GM12878 (cell line): ENCODE measurements at regions not wholly inside any gene's neighbourhood (a gene's known extent, or its start where the extent isn't known, plus 50 kb on each side); places are given as distances from the start of the nearest gene placed in this dataset.

Experiments
- ATAC-seq: fragments of 200-7000 bp; cut with Tn5 transposase; 3 replicates; pipeline ENCODE4 v1.9.1; 2020; ENCODE audit warnings: mild to moderate bottlenecking, moderate library complexity
- BruUV-seq: library from RNA; stranded (reverse); fragments of 400-500 nt; replicated peaks from 2 replicates; lab custom pipeline; 2021; lab: Mats Ljungman, UMichigan
- CTCF ChIA-PET: fragments of 300-600 bp; sonication (Branson Sonifier 250); formaldehyde crosslinking; extraction: SDS; loops from one replicate; lab custom pipeline; 2021; ENCODE audit warnings: inconsistent platforms; lab: Yijun Ruan, JAX
- POLR2A ChIA-PET: fragments of 350-600 bp; formaldehyde crosslinking; extraction: SDS; loops from one replicate; lab custom pipeline; 2021; ENCODE audit warnings: inconsistent platforms; lab: Charles Lee
- RAD21 ChIA-PET: fragments of 300-600 bp; sonication (Branson Sonifier 250); formaldehyde crosslinking; loops from one replicate; lab custom pipeline; 2023; ENCODE audit warnings: antibody characterized with exemption; ENCODE audit not compliant: unreplicated experiment; lab: Charles Lee
- SMC1A ChIA-PET: fragments of 300-600 bp; sonication (Branson Sonifier 250); formaldehyde crosslinking; loops from one replicate; lab custom pipeline; 2023; ENCODE audit not compliant: unreplicated experiment, uncharacterized antibody; lab: Charles Lee
- DNase-seq: peaks from one replicate; pipeline ENCODE4 v3.0.0-alpha.2; 2011; ENCODE audit warnings: low read depth, low spot score
- FAIRE-seq: peaks from 3 replicates; lab custom pipeline; 2011; peaks lifted over from hg19 to GRCh38; lab: Jason Lieb, UNC
- H2AFZ ChIP-seq: 2 replicates; pipeline ENCODE4 v1.6.0; 2011; ENCODE audit warnings: low read depth, low read length, control low read depth; ENCODE audit not compliant: control insufficient read depth
- H3K27ac ChIP-seq: 2 replicates; pipeline ENCODE4 v1.5.1; 2011; ENCODE audit warnings: control low read depth; ENCODE audit not compliant: control insufficient read depth, insufficient read depth
- H3K27me3 ChIP-seq, 2 experiments: replicated peaks in 1 of 2; 2 replicates each; pipeline versions ENCODE4 v1.6.0 to v1.6.1; 2011; ENCODE audit warnings: low read length in 1 of 2; ENCODE audit not compliant: control insufficient read depth in 2 of 2, insufficient read depth in 2 of 2
- H3K36me3 ChIP-seq, 2 experiments: 2 replicates each; pipeline ENCODE4 v1.5.1; 2011; ENCODE audit warnings: low read length in 1 of 2; ENCODE audit not compliant: control insufficient read depth in 2 of 2, insufficient read depth in 2 of 2
- H3K4me1 ChIP-seq: 2 replicates; pipeline ENCODE4 v1.6.1; 2011; ENCODE audit warnings: mild to moderate bottlenecking, low read length, moderate library complexity, mixed read lengths; ENCODE audit not compliant: control insufficient read depth, insufficient read depth
- H3K4me2 ChIP-seq: 2 replicates; pipeline ENCODE4 v1.6.0; 2011; ENCODE audit warnings: control low read depth; ENCODE audit not compliant: control insufficient read depth, insufficient read depth
- H3K4me3 ChIP-seq: fragments of 200-600 bp; sonication (generic); 2 replicates; pipeline ENCODE4 v1.5.1; 2016
- H3K79me2 ChIP-seq: 2 replicates; pipeline ENCODE4 v1.6.0; 2011; ENCODE audit warnings: low read length; ENCODE audit not compliant: control insufficient read depth, insufficient read depth
- H3K9ac ChIP-seq: 2 replicates; pipeline ENCODE4 v1.8.0; 2011; ENCODE audit warnings: low read length, control low read depth, mixed read lengths; ENCODE audit not compliant: control insufficient read depth, insufficient read depth
- H3K9me3 ChIP-seq: replicated peaks from 3 replicates; pipeline ENCODE4 v1.5.1; 2011; ENCODE audit warnings: mild to moderate bottlenecking, low read length; ENCODE audit not compliant: control insufficient read depth, insufficient read depth
- H4K20me1 ChIP-seq: 2 replicates; pipeline ENCODE4 v1.6.0; 2011; ENCODE audit not compliant: control insufficient read depth, insufficient read depth
- CHD1 ChIP-seq: IDR thresholded peaks from 2 replicates; pipeline ENCODE4 v1.6.1; 2012; ENCODE audit warnings: low read depth, low read length, improper control_type of control experiment
- CHD4 ChIP-seq: fragments of 200-600 bp; sonication (generic); IDR thresholded peaks from 2 replicates; pipeline ENCODE4 v1.6.1; 2016; ENCODE audit warnings: mild to moderate bottlenecking
- E2F4 ChIP-seq: IDR thresholded peaks from 2 replicates; pipeline ENCODE4 v1.6.1; 2012; ENCODE audit warnings: low read depth, low read length, improper control_type of control experiment
- EZH2 ChIP-seq: IDR thresholded peaks from 2 replicates; pipeline ENCODE4 v1.6.1; 2012; ENCODE audit warnings: low read depth, mild to moderate bottlenecking, control low read depth, inconsistent platforms, low read length, borderline replicate concordance; ENCODE audit not compliant: control insufficient read depth
- FOS ChIP-seq: IDR thresholded peaks from 3 replicates; pipeline ENCODE4 v1.6.1; 2011; ENCODE audit warnings: borderline replicate concordance; ENCODE audit not compliant: insufficient read length; ENCODE audit errors: extremely low read depth
- FOXM1 ChIP-seq: IDR thresholded peaks from 2 replicates; pipeline ENCODE4 v1.6.1; 2012; ENCODE audit warnings: low read depth, mild to moderate bottlenecking, inconsistent platforms, low read length, moderate library complexity
- HDGF ChIP-seq: fragments of 450-650 bp; IDR thresholded peaks from 2 replicates; pipeline ENCODE4 v1.6.1; 2016; ENCODE audit warnings: antibody characterized with exemption
- JUND ChIP-seq: IDR thresholded peaks from 2 replicates; pipeline ENCODE4 v1.6.1; 2012; ENCODE audit warnings: low read depth, mild to moderate bottlenecking, low read length, improper control_type of control experiment, moderate library complexity
- NFXL1 ChIP-seq: fragments of 450-650 bp; IDR thresholded peaks from 2 replicates; pipeline ENCODE4 v1.6.1; 2017; ENCODE audit warnings: antibody characterized with exemption, mild to moderate bottlenecking, borderline replicate concordance
- NRF1 ChIP-seq: conservative IDR thresholded peaks from 2 replicates; pipeline ENCODE4 v1.6.1; 2011; ENCODE audit warnings: mild to moderate bottlenecking, low read depth, low read length, improper control_type of control experiment
- PAX5 ChIP-seq: IDR thresholded peaks from 2 replicates; pipeline ENCODE4 v1.6.1; 2011; ENCODE audit warnings: low read depth, low read length, borderline replicate concordance
- POLR2A ChIP-seq: IDR thresholded peaks from 2 replicates; pipeline ENCODE4 v1.6.1; 2011; ENCODE audit warnings: low read depth, mild to moderate bottlenecking, low read length
- RCOR1 ChIP-seq: conservative IDR thresholded peaks from 2 replicates; pipeline ENCODE4 v1.6.1; 2012; ENCODE audit warnings: low read depth, low read length, improper control_type of control experiment
- SIN3A ChIP-seq: IDR thresholded peaks from 2 replicates; pipeline ENCODE4 v1.6.1; 2012; ENCODE audit warnings: low read depth, low read length, improper control_type of control experiment
- ZBED1 ChIP-seq: IDR thresholded peaks from 2 replicates; pipeline ENCODE4 v1.6.1; 2016; ENCODE audit warnings: borderline replicate concordance
- WGBS: methylation state at CpG from one replicate; pipeline ENCODE4 v1.1.6; 2016; ENCODE audit warnings: low lambda C conversion rate; ENCODE audit not compliant: insufficient replicate concordance, insufficient coverage; ENCODE audit errors: missing lambda C conversion rate; 5-methylcytosine and 5-hydroxymethylcytosine counted together
- in situ Hi-C: fragments of 300-500 bp; cut with MboI; formaldehyde crosslinking; loops from 9 replicates; pipeline ENCODE4 v1.14.3; 2018; ENCODE audit warnings: mixed read lengths
- intact Hi-C: fragments of 100-400 bp; cut with micrococcal nuclease; formaldehyde crosslinking; loops from one replicate; pipeline ENCODE4 v1.14.2; 2022; ENCODE audit not compliant: unreplicated experiment

GRCh38 chr3:38907426-38907825 lies 91.4 kb upstream of the SCN10A start:
- ChIA-PET POLR2A (no interaction called here), SMC1A (interaction anchor here (1.5 kb wide), 1 partner anchor 19 kb away, joined by 3 read pairs; no protein-coding TSS in a partner anchor), RAD21 (no interaction called here), CTCF (no interaction called here)
- no peak overlapping the region for H2AFZ ChIP-seq
- no peak overlapping the region for H3K4me3 ChIP-seq
- no peaks in the 10 kb centered on the region for H3K79me2 ChIP-seq
- DNase-seq (no peak), ATAC-seq (no peak), FAIRE-seq (no peak)
- H3K4me2 ChIP-seq, result no peak overlapping the region
- no peak overlapping the region for H3K27ac ChIP-seq
- H3K9ac ChIP-seq, result no peak overlapping the region
- in situ Hi-C loops (no loop called here), intact Hi-C loops (no loop called here)
- WGBS, result 32% methylated on average over 1 of the region's 1 CpG
- no peak for TF ChIP-seq PAX5
- no peak for TF ChIP-seq POLR2A
- TF ChIP-seq FOS, result no peak
- H3K9me3 ChIP-seq, result no peaks in the 10 kb centered on the region
- H3K27me3 ChIP-seq, result no peaks in the 10 kb centered on the region; a peak in 1 of 4 replicates
- H3K36me3 ChIP-seq, result no peaks in the 10 kb centered on the region
- H4K20me1 ChIP-seq, result no peaks in the 10 kb centered on the region
- BruUV-seq, result no TSS peak
- H3K4me1 ChIP-seq, result no peaks in the 10 kb centered on the region

- no peak for TF ChIP-seq NFXL1
- TF ChIP-seq CHD4, result no peak
- TF ChIP-seq NRF1, result no peak
- TF ChIP-seq EZH2, result no peak
- TF ChIP-seq CHD1, result no peak
- TF ChIP-seq ZBED1, result no peak
- TF ChIP-seq JUND, result no peak
- TF ChIP-seq FOXM1, result no peak
- TF ChIP-seq E2F4, result no peak
- no peak for TF ChIP-seq RCOR1
- TF ChIP-seq SIN3A, result no peak
- no peak for TF ChIP-seq HDGF
- no peak overlapping the region for H3K9ac ChIP-seq
- CTCF ChIA-PET, result no interaction called here
- no peaks in the 10 kb centered on the region for H3K4me1 ChIP-seq
- intact Hi-C loops (no loop called here), in situ Hi-C loops (no loop called here)
- ATAC-seq (no peak), FAIRE-seq (no peak), DNase-seq (no peak)
- POLR2A ChIA-PET, result no interaction called here
- RAD21 ChIA-PET, result no interaction called here
- no peak overlapping the region for H3K4me3 ChIP-seq
- no peaks in the 10 kb centered on the region for H4K20me1 ChIP-seq
- H3K27me3 ChIP-seq, result no peaks in the 10 kb centered on the region
- no peaks in the 10 kb centered on the region for H3K9me3 ChIP-seq
- no peaks in the 10 kb centered on the region for H3K79me2 ChIP-seq
- no peaks in the 10 kb centered on the region for H3K36me3 ChIP-seq
- no TSS peak for BruUV-seq
- no peak overlapping the region for H3K27ac ChIP-seq
- WGBS, result 31% methylated on average over 4 of the region's 4 CpGs
- no peak overlapping the region for H2AFZ ChIP-seq
- SMC1A ChIA-PET, result interaction anchor here (1.0 kb wide), 1 partner anchor 8 kb away, joined by 3 read pairs; no protein-coding TSS in a partner anchor
- H3K4me2 ChIP-seq, result no peak overlapping the region
Observed at GRCh38 chr3:38890426-38890825, 74.4 kb upstream of the SCN10A start.
